SJCRH30 (cell line): ENCODE measurements at regions not wholly inside any gene's neighbourhood (a gene's known extent, or its start where the extent isn't known, plus 50 kb on each side); places are given as distances from the start of the nearest gene placed in this dataset.

Experiments used
- DNase-seq, 2 experiments: peaks; one replicate each; pipeline ENCODE4 v3.0.0-alpha.2; 2015 to 2020
- H3K27ac ChIP-seq: fragments of 250-450 bp; sonication (Bioruptor Pico); 2 replicates; pipeline ENCODE4 v1.5.1; 2020; ENCODE audit warnings: mild to moderate bottlenecking, moderate library complexity
- H3K27me3 ChIP-seq: fragments of 250-450 bp; sonication (Bioruptor Pico); 2 replicates; pipeline ENCODE4 v1.5.1; 2020; ENCODE audit warnings: mild to moderate bottlenecking, moderate library complexity
- H3K36me3 ChIP-seq: fragments of 250-450 bp; sonication (Bioruptor Pico); 2 replicates; pipeline ENCODE4 v1.5.1; 2020; ENCODE audit warnings: mild to moderate bottlenecking, moderate library complexity
- H3K4me1 ChIP-seq: fragments of 250-450 bp; sonication (Bioruptor Pico); 2 replicates; pipeline ENCODE4 v1.5.1; 2020; ENCODE audit warnings: mild to moderate bottlenecking, moderate library complexity
- H3K4me3 ChIP-seq: fragments of 250-450 bp; sonication (Bioruptor Pico); 2 replicates; pipeline ENCODE4 v1.5.1; 2020; ENCODE audit warnings: mild to moderate bottlenecking, moderate library complexity
- H3K9me3 ChIP-seq: fragments of 250-450 bp; sonication (Bioruptor Pico); replicated peaks from 2 replicates; pipeline ENCODE4 v1.5.1; 2020; ENCODE audit warnings: mild to moderate bottlenecking, moderate library complexity

DNA sequence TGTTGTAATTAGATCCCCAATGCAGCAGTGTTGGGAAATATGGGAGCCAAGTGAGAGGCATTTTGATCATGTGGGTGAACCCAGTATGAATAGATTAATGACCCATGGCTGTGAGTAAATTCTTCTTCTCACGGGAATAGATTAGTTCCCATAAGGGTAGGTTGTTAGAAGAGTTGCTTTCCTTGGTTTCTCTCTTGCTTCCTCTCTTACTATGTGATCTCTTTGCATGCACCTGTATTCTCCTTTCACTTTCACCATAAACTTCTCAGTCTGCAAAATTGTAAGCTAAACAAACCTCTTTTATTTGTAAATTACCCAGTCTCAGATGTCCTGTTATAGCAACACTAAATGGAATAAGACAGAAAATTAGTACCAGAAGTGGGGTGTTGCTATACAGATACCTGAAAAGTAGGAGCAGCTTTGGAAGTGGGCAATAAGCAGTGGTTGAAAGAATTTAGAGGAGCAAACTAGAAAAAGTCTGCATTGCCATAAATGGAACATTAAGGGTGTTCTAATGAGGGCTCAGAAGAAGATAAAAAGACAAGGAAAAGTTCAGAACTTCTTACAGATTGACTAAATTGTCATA is 1090.0 kb upstream of the ARRDC3 start:
- no peak overlapping the region for H3K4me3 ChIP-seq
- H3K27me3 ChIP-seq: no peaks in the 10 kb centered on the region
- H3K4me1 ChIP-seq: no peaks in the 10 kb centered on the region
- no peak overlapping the region for H3K27ac ChIP-seq
- no peaks in the 10 kb centered on the region for H3K9me3 ChIP-seq
- H3K36me3 ChIP-seq: no peaks in the 10 kb centered on the region
- DNase-seq: no peak

DNA sequence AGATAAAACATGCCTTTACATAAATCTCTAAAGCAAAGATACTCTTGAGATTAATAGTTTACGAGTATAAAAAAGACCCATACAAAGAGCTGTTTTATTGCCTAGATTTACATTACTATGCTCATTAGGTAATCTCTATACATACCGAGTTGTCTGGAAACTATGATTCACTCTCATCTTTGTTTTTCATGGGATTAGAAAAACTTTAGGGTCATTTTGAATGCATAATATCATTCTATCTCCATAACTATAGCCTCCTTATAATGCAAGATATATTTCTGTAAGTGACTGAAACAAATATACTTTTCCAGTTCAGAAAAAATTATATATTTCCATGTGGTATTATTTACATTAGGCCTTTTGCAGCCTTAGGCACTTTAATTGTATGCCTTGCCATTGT is 1088.7 kb upstream of the ARRDC3 start:
- H3K36me3 ChIP-seq: no peaks in the 10 kb centered on the region
- H3K27ac ChIP-seq: no peak overlapping the region

DNA sequence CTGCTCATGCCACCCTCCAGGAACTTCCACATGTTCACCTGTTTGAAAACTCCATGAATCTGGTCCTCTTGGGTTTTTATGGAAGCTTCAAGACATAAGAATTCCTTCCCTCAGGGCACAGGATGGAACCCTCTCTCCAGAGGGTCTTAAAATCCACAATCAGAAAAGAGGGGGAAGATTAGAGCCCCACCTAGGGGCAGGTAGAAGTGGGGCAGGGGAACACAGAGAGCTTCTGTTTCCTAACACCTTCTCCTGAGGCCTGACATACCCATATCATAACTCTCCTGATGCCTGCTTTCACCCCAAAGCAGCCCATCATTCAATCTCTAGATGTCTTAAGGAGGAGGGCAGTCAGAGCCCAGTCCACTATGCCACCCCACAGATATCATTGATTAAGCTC is 1087.7 kb upstream of the ARRDC3 start:
- Histone ChIP-seq H3K27me3 (no peaks in the 10 kb centered on the region), H3K4me3 (no peak overlapping the region), H3K9me3 (no peaks in the 10 kb centered on the region), H3K4me1 (no peaks in the 10 kb centered on the region), H3K27ac (no peak overlapping the region), H3K36me3 (no peaks in the 10 kb centered on the region)
- DNase-seq: peak in 1 of 2 experiments; percentile 4

More for the DNA sequence above, 1088.7 kb upstream of the ARRDC3 start:
- H3K9me3 ChIP-seq: no peaks in the 10 kb centered on the region
- H3K4me3 ChIP-seq: no peak overlapping the region
- no peak for DNase-seq
- no peaks in the 10 kb centered on the region for H3K4me1 ChIP-seq
- no peaks in the 10 kb centered on the region for H3K27me3 ChIP-seq

DNA sequence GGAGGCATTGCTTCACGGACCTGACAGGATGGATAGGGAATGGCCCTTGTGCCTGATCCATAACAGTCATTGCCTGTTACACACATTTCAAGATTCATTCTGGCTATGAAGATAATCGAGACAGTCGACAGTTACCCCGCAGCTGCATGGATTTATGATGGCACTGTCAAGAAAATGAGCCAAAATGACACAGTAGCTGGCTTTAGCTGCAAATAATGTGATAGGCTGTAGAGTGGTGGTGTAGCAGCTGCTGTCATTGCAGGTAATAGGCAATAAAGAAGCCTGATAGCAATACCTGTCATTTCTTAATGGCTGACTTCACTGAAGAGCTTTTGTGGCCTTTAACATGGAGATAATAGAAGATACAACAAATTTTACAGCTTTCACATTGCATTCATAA is 1085.2 kb upstream of the ARRDC3 start:
- no peaks in the 10 kb centered on the region for H3K27me3 ChIP-seq
- no peak overlapping the region for H3K27ac ChIP-seq
- H3K36me3 ChIP-seq: no peaks in the 10 kb centered on the region
- DNase-seq: no peak
- H3K4me1 ChIP-seq: no peaks in the 10 kb centered on the region
- H3K9me3 ChIP-seq: no peaks in the 10 kb centered on the region
- no peak overlapping the region for H3K4me3 ChIP-seq

DNA sequence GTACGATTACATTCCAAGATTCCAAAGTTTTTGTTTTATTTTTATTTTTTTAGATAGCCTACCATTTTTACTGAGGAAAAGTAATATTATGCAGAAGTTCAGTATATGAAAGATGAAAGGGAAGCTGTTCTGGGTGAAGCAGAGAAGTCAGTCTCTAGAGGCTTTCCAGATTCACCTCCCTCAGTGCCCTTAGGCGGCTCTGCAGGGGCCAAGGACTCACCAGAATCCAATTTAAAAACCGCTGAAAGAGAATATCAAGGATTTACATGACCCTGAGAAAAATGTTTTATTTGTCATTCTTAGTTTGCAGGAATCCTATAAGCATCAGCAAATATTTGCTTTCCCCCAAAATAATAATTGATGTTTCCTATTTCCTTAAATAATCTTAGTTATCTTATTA is 1084.6 kb upstream of the ARRDC3 start:
- H3K4me1 ChIP-seq: no peaks in the 10 kb centered on the region
- no peak overlapping the region for H3K4me3 ChIP-seq
- H3K27me3 ChIP-seq: no peaks in the 10 kb centered on the region
- H3K36me3 ChIP-seq: no peaks in the 10 kb centered on the region
- no peak for DNase-seq
- no peaks in the 10 kb centered on the region for H3K9me3 ChIP-seq
- no peak overlapping the region for H3K27ac ChIP-seq

DNA sequence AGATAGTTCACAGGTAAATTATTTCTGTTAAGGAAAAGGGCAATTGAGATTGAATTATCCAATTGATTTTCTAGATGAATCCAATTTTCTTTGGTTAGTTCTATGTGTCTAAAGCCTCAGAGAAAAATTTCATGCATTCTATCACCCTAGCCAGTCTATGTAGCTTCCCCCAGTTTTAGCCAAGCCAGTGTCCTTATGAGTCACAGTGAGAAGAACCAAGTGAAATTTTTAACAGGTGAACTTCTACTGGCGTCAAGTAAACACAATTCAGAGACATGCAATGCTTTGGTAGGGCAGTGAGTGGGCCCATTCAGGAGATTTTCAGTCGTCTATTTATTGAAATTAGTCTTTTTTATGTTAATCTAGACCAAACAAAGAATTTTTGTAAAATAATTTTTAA is 1077.4 kb upstream of the ARRDC3 start:
- no peak for DNase-seq
- Histone ChIP-seq H3K4me3 (no peak overlapping the region), H3K27me3 (no peaks in the 10 kb centered on the region)

DNA sequence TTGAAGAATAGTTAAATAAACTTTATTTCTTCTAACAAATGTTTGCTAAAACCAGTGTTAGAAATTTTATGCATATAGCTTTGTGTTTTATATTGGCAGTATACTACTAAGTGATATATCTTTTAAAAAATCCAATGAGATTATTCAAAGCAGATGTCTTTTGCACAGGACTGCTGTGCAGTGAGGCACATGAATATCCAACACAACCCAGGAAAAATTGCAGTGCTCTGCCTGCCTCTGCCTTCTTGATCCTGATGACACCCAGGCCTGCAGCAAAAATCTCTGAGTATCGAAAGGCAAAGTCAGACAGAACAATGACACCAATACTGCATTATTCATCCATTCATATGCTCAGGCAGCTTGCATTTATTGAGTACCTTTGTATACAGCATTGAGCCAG is 1076.5 kb upstream of the ARRDC3 start:
- Histone ChIP-seq H3K27ac (no peak overlapping the region), H3K4me1 (no peaks in the 10 kb centered on the region), H3K36me3 (no peaks in the 10 kb centered on the region), H3K4me3 (no peak overlapping the region), H3K27me3 (no peaks in the 10 kb centered on the region), H3K9me3 (no peaks in the 10 kb centered on the region)
- no peak for DNase-seq

More for the DNA sequence above, 1077.4 kb upstream of the ARRDC3 start:
- H3K9me3 ChIP-seq: no peaks in the 10 kb centered on the region
- no peaks in the 10 kb centered on the region for H3K4me1 ChIP-seq
- H3K27ac ChIP-seq: no peak overlapping the region
- no peaks in the 10 kb centered on the region for H3K36me3 ChIP-seq

DNA sequence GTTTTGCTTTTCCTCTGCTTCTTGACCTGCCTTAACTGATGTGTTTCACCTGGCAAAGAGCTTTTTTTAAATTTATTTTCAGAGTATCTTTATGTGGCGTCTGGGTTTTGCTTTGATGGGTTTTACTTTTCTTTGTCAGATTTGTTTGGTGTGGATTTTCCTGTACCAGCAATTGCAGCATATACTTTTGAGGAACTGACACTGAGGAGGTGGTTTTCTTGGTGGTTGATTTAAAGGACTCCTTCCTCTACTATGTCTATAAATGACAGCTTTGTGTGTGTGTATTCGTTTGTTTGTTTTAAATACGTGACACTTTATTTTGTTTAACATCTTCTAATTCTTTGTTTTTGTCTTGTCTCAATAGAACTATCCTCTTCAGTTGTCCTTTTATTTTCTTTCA is 1071.9 kb upstream of the ARRDC3 start:
- no peaks in the 10 kb centered on the region for H3K4me1 ChIP-seq
- no peaks in the 10 kb centered on the region for H3K36me3 ChIP-seq
- H3K9me3 ChIP-seq: no peaks in the 10 kb centered on the region
- no peak overlapping the region for H3K27ac ChIP-seq
- H3K27me3 ChIP-seq: no peaks in the 10 kb centered on the region
- no peak overlapping the region for H3K4me3 ChIP-seq
- no peak for DNase-seq

DNA sequence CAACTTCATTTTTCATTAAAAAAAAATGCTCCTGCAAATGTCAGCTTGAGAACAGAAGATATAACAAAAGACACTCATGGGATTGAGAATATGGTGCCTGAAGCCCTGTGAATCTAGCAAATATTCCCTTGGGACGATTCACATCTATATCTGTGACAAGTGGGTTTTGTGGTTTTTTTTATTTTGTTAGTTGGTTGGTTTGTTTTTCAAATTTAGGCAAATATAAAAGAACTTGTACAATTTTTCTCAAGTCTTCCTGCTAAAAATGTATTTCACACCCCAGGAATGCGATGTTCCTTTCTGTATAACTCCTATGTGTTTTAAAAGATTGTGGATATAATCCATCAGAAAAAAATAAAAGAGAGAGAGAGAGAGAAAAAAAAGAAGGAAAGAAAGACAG is 1061.8 kb upstream of the ARRDC3 start:
- Histone ChIP-seq H3K4me3 (no peak overlapping the region), H3K36me3 (no peaks in the 10 kb centered on the region), H3K27ac (no peak overlapping the region), H3K4me1 (no peaks in the 10 kb centered on the region), H3K9me3 (0 out of 2 replicates have a peak, but pooled peaks cover 6% of the 10 kb centered on the region), H3K27me3 (no peaks in the 10 kb centered on the region)
- no peak for DNase-seq

DNA sequence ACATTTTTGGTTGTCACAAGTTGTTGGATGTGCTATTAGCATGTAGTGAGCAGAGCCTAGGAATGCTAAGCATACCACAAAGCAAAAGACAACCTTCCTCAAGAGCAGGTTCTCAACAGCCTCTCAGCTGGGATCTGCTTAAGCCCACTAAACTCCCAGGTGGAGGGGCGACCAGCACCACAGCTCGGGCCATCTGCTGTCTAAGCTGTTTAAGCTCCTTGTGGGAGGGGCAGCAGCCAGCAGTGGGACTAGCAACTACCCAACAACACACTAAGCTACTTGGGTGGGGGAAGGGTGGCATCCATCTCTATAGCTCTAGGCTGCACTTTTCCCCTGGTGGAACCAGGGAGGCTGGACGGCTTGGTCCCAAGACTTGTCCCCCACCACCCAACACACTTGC is 1052.7 kb upstream of the ARRDC3 start:
- no peaks in the 10 kb centered on the region for H3K36me3 ChIP-seq
- H3K4me3 ChIP-seq: no peak overlapping the region
- H3K27me3 ChIP-seq: no peaks in the 10 kb centered on the region
- no peaks in the 10 kb centered on the region for H3K4me1 ChIP-seq
- peaks cover 3% of the 10 kb centered on the region; the same call in 1 of the 2 replicates for H3K9me3 ChIP-seq
- no peak for DNase-seq
- no peak overlapping the region for H3K27ac ChIP-seq

DNA sequence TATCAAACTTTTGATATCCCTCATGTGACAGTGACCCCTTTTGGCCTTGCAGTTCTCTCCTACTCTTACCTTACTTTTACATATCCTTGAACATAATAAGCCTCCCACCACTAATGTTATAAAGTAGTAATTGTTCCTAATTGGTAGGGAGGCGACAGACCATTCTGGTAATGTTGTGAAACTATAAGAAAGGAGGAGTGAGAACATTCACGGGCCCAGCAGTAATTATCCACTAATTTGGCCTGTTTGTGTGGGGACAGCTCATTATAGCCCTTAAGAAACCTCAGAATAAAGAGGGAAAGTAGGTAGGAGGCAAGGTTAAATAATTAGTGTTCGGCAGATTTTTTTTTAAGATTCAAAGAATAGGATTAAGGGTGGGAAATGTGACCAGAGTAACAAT is 1046.5 kb upstream of the ARRDC3 start:
- peaks cover 3% of the 10 kb centered on the region; the same call in 1 of the 2 replicates for H3K9me3 ChIP-seq
- no peak for DNase-seq
- H3K4me3 ChIP-seq: no peak overlapping the region
- H3K36me3 ChIP-seq: no peaks in the 10 kb centered on the region
- no peak overlapping the region for H3K27ac ChIP-seq
- no peaks in the 10 kb centered on the region for H3K4me1 ChIP-seq
- H3K27me3 ChIP-seq: no peaks in the 10 kb centered on the region

DNA sequence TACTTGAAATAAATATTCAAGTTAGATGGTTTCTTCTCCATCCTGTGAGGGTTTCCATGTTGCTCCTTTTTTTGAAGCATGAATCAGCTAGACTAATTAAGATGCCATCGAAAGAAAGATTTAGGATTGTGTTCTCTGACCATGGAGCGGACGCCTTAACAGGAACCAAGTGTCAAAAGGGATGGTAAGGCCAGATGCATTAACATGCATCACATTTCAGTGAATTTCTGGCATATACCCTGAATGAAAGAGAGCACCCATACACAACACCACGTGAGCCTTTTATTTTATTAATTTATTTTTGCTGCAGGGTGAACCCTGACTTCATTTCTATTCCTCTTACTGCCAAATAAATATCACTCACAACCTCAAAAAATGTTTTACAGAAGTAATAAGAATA is 1045.3 kb upstream of the ARRDC3 start:
- Histone ChIP-seq H3K27ac (no peak overlapping the region), H3K4me1 (no peaks in the 10 kb centered on the region), H3K9me3 (no peaks in the 10 kb centered on the region; the same call in 1 of the 2 replicates), H3K4me3 (no peak overlapping the region), H3K27me3 (no peaks in the 10 kb centered on the region), H3K36me3 (no peaks in the 10 kb centered on the region)
- DNase-seq: no peak

DNA sequence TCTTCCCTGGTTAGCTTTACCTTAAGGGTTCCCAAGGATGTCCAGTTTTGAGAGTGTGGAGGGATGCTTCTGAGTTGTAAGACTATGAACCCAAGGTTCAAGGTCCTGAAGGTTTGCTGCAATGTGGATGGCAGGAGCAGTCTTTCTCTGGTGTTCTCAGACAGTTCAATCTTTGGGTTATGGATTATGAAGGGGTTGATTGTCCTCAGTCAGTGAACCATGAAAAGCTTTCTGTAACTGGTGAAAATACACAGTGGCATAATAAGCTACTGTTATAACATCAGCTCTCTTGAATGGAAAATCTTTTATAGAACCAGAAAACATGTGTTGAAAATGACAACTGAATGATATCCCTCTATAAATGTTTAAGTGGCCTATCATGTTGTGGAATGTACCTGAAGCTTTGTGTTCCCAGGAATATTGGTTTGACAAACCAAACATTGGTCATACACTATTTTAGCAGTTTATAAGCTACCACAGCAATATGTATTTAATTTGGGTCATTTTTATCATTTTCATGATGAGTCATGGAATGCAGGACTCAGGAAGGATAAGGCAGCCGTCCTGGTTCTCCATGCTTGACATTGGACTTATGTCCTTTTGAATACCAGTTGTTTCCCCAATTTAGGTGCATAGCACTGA is 1041.8 kb upstream of the ARRDC3 start:
- peak in 1 of 2 experiments; percentile 14 for DNase-seq
- H3K36me3 ChIP-seq: no peaks in the 10 kb centered on the region
- H3K4me1 ChIP-seq: no peaks in the 10 kb centered on the region
- H3K27ac ChIP-seq: no peak overlapping the region
- H3K27me3 ChIP-seq: no peaks in the 10 kb centered on the region
- H3K4me3 ChIP-seq: no peak overlapping the region
- H3K9me3 ChIP-seq: peaks cover 4% of the 10 kb centered on the region; the same call in 1 of the 2 replicates

DNA sequence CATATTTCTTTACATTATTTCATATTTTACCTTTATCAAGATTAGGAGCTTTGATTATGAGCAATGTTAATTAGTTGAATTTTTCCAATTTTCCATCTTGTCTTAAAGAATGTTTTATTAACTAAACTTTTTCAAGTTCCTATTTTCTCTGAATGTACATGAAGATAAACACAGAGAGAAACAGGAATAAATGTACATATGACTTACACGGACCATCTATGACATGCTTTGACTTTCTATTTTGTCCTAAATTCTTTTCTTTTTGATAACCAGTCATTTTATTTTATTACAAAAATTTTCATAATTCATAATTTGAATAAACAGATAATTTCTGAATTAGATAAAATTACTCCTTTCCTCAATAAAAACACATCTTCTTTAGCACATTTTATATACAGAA is 1038.8 kb upstream of the ARRDC3 start:
- DNase-seq: peak in 1 of 2 experiments; percentile 27
- no peak overlapping the region for H3K4me3 ChIP-seq
- H3K27ac ChIP-seq: no peak overlapping the region
- 0 out of 2 replicates have a peak, but pooled peaks cover 2% of the 10 kb centered on the region for H3K36me3 ChIP-seq
- H3K9me3 ChIP-seq: peaks cover 4% of the 10 kb centered on the region; the same call in 1 of the 2 replicates
- no peaks in the 10 kb centered on the region for H3K4me1 ChIP-seq
- no peaks in the 10 kb centered on the region for H3K27me3 ChIP-seq

DNA sequence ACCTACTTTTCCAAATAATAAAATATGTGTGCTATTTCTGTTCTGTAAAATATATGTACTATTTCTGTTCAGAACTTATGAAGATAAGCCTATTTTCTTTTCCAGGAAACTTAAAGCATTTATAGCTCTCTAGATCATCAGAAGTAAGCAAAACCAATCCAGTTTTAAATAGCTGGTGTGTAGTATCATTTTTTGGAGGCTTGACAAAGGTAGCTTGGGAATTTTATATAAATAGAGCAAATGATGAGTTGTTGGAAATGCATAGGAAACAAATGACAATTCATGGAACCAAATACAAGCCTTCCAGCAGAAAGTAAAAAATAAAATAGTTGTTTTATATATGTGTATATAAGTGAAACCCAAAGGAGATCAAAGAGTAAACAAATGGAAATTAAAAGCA is 1038.1 kb upstream of the ARRDC3 start:
- no peak for DNase-seq
- 0 out of 2 replicates have a peak, but pooled peaks cover 2% of the 10 kb centered on the region for H3K36me3 ChIP-seq
- no peaks in the 10 kb centered on the region for H3K4me1 ChIP-seq
- H3K4me3 ChIP-seq: no peak overlapping the region
- peaks cover 4% of the 10 kb centered on the region; the same call in 1 of the 2 replicates for H3K9me3 ChIP-seq
- H3K27ac ChIP-seq: no peak overlapping the region
- no peaks in the 10 kb centered on the region for H3K27me3 ChIP-seq

DNA sequence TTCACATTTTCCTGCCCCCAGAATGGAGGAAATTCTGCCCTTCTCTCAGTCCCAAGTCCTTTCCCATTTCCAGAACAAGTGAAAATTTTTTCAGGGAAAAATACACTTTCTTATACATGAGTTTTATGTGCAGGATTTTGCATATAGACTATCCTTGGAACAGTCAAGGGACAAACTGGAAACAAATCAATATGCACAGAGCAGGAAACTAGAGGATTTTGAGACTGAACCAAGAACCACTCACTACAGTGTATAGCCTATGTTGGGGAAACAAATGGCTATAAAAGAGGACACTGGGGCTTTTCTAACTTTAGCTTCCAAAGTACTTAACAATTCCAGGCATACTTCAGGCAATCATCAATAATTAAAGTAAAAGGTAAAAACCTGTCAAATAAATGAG is 1036.1 kb upstream of the ARRDC3 start:
- Histone ChIP-seq H3K9me3 (peaks cover 4% of the 10 kb centered on the region; the same call in 1 of the 2 replicates), H3K27ac (no peak overlapping the region), H3K36me3 (0 out of 2 replicates have a peak, but pooled peaks cover 2% of the 10 kb centered on the region), H3K27me3 (no peaks in the 10 kb centered on the region), H3K4me1 (no peaks in the 10 kb centered on the region), H3K4me3 (no peak overlapping the region)
- DNase-seq: no peak
